ENCODE measurements at regions not wholly inside any gene's neighbourhood (a gene's known extent, or its start where the extent isn't known, plus 50 kb on each side); places are given as distances from the start of the nearest gene placed in this dataset.
A peak's percentile ranks its signal among the peaks of the same experiment; 100 is the strongest.

DNA sequence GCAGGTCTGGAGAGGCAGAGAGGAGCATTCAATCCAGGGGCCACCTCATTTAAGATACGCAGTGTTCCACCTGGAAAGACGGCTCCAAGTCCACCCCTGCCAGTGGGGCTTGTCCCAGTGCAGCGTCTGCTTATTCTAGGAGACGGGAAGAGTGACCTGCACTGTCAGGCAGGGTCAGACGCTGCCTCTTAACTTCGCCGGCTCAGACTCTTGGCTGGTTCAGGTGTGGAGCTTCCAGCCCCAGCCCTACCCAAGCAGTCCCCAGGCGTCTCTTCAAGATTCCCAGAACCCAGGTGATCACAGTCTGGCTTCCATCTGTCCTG, 208.5 kb downstream of the TFCP2L1 start:
- H3K4me3 ChIP-seq, result no peak overlapping the region
- DNase-seq (ENCODE audit: low spot score), result no peak
- no peak overlapping the region for H3K27ac ChIP-seq
- TF ChIP-seq, protein P1, sequence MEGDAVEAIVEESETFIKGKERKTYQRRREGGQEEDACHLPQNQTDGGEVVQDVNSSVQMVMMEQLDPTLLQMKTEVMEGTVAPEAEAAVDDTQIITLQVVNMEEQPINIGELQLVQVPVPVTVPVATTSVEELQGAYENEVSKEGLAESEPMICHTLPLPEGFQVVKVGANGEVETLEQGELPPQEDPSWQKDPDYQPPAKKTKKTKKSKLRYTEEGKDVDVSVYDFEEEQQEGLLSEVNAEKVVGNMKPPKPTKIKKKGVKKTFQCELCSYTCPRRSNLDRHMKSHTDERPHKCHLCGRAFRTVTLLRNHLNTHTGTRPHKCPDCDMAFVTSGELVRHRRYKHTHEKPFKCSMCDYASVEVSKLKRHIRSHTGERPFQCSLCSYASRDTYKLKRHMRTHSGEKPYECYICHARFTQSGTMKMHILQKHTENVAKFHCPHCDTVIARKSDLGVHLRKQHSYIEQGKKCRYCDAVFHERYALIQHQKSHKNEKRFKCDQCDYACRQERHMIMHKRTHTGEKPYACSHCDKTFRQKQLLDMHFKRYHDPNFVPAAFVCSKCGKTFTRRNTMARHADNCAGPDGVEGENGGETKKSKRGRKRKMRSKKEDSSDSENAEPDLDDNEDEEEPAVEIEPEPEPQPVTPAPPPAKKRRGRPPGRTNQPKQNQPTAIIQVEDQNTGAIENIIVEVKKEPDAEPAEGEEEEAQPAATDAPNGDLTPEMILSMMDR (IDR thresholded peaks at IDR 0.05), result no peak

DNA sequence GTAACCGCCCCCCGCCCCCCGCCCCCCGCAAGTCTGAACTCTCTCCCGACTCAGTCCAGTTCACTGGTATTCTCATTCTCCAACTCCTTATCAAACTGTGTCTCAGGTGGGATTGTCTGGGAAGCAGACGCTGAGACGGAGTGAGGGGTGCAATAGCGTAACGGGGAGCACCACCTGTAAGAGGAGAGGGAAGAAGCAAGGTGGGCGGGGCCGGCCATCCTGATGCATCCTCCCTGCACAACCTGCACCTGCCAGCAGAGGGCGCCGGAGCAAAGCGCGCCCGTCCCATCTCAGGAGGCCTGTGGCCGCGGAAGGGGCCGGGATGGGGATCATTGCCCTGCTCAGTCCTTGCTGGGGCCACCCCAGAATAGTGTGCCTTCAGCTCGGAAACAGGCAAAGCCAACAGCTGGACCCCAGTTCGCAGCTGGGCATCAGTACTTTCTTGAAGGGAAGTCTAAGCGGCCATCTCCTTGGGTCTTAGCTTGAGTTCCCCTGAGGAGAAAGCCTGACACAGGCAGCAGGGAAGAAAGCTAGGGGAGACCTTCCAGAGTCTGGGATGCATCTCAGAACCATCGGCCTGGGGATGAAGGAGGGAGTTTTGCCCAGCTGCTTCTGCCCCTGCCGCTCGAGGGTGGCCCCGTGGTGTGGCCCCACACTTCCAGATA, 208.0 kb downstream of the TFCP2L1 start:
- H3K4me3 ChIP-seq, result no peak overlapping the region
- no peak overlapping the region for H3K27ac ChIP-seq
- TF ChIP-seq, protein P1 (IDR thresholded peaks at IDR 0.05), result peak; percentile 66
- no peak for DNase-seq (ENCODE audit: low spot score)

DNA sequence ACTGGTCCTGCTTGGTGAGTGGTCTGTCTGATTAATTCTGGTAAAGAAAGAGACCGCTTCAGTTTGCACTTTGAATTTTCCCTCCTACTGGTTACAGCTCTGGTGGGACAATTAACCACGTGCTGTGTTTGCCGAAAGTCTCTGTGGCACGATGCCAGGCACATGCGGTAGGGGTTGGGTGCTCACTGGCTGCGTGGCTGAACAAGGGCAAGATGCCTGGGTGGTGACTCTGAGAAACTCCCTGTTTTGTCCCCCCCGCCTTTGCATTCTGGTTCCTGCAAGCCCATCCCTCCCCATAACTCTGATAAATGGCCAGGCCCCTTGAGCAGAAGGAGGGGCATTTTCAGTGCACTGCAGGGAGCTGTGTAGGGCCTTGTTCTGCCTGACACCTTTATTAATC, 206.1 kb downstream of the TFCP2L1 start:
- Histone ChIP-seq H3K27ac (no peak overlapping the region), H3K4me3 (no peak overlapping the region)
- no peak for DNase-seq (ENCODE audit: low spot score)
- TF ChIP-seq, protein P1 (IDR thresholded peaks at IDR 0.05), result no peak

DNA sequence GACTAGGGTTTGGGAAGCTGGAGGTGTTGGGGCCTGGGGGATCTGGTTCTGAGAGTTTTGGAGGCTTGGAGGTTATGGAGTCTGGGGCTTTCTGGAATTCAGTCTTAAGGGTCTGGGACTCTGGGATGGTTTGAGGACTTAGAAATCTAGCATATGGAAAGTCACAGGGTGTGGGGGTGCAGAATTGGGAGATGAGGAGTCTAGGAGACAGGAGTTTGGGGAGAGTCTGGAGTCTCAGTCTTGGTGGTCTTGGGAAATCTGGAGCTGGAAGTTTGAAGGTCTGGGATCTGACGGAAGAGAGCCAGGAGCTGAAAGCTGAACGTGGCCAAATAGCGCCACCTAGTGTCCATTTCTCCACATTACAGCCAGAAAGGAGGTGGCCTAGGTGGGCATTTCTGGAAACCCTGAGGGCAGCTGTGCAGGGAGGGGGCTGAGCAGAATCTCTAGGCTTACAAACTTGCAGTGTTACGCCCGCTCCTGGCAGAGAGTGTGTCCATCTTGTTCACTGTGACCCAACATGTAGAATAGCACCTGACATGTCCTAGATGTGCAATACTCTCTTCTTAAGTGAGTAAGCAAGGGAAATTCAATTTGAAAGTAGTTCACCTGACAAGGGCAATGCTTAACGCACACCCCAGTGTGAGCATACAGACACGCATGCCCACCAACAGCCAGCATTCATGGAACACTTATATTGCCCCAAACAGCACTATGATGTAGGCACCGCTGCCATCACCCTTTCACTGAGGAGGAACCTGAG, 204.8 kb downstream of the TFCP2L1 start:
- Histone ChIP-seq H3K4me3 (no peak overlapping the region), H3K27ac (no peak overlapping the region)
- DNase-seq (ENCODE audit: low spot score), result no peak
- TF ChIP-seq, protein P1 (IDR thresholded peaks at IDR 0.05), result peak; percentile 89

DNA sequence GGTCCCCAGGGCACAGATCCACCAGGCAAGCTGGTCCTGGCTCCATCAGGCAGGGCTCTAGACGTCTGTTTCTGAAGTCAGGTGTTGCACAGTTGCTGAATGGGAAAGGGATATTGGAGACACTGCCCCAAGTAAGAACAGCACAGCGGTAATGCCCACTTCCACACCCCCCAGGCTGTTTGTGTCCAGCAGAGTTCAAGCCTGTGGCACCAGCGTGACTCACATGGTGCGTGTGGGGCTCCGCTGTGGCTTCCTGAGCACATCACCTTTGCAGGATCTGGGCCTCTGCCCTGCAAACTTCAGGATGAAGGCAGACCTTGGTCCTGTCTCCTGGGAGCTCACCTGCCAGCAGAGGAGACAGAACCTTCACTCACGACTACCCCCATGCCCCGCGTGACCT, 203.3 kb downstream of the TFCP2L1 start:
- no peak for DNase-seq (ENCODE audit: low spot score)
- no peak overlapping the region for H3K4me3 ChIP-seq
- TF ChIP-seq, protein P1 (IDR thresholded peaks at IDR 0.05), result no peak

DNA sequence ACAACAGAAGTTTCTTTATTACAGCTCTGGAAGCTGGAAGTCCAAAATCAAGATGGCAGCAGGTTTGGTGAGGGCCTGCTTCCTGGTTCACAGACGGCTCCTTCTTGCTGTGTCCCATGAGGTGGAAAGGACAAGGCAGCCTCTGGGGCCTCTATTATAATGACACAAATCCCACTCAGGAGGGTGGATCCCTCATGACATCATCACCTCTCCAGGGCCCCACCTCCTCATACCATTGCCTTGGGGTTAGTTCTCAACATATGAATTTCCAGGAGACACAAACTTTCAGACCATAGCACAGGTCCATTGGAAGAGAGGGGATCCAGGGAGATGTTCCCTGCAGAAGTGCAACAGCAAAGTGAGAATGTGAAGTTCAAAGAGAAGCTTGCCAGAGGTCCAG, 202.8 kb downstream of the TFCP2L1 start:
- TF ChIP-seq, protein P1 (IDR thresholded peaks at IDR 0.05), result no peak
- no peak for DNase-seq (ENCODE audit: low spot score)
- Histone ChIP-seq H3K4me3 (no peak overlapping the region), H3K27ac (no peak overlapping the region)

More for the DNA sequence above, 203.3 kb downstream of the TFCP2L1 start:
- H3K27ac ChIP-seq, result no peak overlapping the region

DNA sequence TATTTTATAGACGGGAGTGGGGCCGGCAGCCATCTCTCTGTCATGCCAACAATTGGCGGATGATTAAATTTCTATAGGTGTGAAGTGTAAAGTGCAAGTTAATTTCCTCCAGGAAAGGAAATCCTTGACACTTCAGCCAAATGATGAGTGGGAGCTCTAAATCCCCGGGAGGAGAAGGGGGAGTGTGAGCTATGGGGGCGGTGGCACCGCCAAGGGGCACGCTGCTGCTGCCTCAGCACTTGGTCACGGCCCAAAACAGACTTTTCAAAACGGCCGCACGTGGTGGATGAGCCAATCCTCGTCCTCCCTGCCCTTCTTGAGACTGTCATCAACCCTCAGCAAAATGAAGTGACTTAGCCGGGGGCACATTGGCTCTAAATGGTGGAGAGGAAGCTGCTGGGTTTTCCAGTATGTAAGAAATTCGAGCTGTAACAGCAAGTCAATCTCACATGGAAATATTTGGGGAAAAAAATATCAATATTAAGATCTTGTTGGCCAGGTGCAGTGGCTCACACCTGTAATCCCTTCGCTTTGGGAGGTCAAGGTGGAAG, 200.8 kb downstream of the TFCP2L1 start:
- no peak overlapping the region for H3K27ac ChIP-seq
- H3K4me3 ChIP-seq, result no peak overlapping the region
- TF ChIP-seq, protein P1 (IDR thresholded peaks at IDR 0.05), result no peak
- DNase-seq (ENCODE audit: low spot score), result no peak

Measured in coronary artery (tissue), 2 donors.